GM12865 (cell line): ENCODE measurements at regions not wholly inside any gene's neighbourhood (a gene's known extent, or its start where the extent isn't known, plus 50 kb on each side); places are given as distances from the start of the nearest gene placed in this dataset.

Experiments
- DNase-seq: peaks from one replicate; pipeline ENCODE4 v3.0.0; 2010; ENCODE audit warnings: low read depth
- H3K4me3 ChIP-seq: 2 replicates; pipeline ENCODE4 v1.5.1; 2011; ENCODE audit warnings: mild to moderate bottlenecking, low read depth, low read length, control low read depth
- CTCF ChIP-seq: IDR thresholded peaks from 2 replicates; pipeline ENCODE4 v1.5.1; 2011; ENCODE audit warnings: low read length, control low read depth, low read depth, inconsistent platforms; ENCODE audit not compliant: insufficient read depth; ENCODE audit errors: missing control alignments

DNA sequence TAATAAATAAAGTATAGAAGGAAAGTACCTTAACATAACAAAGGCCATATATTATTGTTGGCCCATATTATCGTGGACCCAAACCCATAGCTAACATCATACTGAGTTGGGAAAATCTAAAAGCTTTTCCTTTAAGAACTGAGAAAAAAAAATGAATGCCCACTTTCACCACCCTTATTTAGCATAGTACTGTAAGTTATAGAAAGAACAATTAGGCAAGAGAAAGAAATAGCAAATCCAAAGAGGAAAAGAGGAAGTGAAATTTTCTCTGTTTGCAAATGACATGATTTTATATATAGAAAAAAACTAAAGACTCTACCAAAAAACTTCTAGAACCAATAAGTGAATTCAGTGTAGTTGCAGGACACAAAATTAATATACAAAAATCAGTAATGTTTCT lies 1854.6 kb downstream of the PCDH7 start:
- no peak for DNase-seq
- H3K4me3 ChIP-seq, result no peak overlapping the region
- TF ChIP-seq CTCF, result no peak

DNA sequence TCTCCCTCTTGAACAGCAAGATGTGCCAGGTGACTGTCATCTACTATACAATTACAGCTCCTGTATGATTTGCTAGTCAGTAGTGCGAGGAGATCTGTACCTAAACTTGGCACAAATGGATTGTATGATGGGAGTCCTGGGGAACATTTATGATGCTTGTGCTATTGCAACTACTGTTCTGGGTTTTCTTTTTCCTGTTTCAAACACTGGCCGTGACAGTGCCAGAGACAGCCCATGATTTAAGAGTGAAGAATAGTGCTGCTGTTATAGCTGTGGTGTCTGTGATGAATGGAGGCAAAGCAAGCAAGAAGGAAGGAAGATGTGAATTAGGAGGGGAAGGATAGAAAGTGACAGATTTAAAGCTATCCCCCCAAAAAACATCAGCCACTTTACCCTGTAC lies 1868.9 kb downstream of the PCDH7 start:
- H3K4me3 ChIP-seq, result no peak overlapping the region
- DNase-seq, result no peak
- TF ChIP-seq CTCF, result no peak

DNA sequence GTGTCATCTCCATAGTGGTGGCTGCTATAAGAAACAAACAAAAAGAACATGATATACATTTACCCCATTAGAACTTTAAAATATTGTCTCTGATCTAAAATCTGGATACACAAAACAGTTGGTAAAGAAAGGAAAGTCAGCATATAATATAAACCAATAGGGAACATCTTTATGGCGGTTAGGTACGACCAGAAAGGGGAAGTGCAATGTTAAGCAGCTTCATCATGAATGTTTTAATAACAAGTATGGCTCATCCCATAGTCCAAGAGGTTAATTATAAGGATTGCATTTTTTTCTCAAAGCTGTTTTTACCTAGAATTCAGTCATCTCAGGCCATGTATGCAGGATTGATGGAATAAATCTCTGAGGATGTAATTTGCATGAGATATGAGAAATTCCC lies 1869.7 kb downstream of the PCDH7 start:
- DNase-seq, result no peak
- no peak overlapping the region for H3K4me3 ChIP-seq
- no peak for TF ChIP-seq CTCF

DNA sequence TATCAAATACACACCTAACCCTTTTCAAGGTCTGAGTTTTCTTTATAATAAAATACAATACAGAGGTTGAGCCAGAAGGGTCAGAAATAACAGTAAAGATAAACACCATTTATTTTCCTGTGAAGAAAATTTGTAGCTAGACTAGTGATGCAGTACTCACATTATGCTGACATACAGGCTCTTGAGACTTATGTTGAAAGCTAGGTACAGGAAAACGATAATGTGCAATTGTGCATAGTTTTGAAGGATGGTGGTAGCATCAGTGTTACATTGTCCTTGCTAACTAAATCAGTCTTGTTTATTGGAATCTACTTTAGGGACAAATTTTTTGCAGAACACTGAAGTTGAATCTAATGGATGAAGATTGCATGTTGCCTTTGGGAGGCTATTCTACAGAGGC lies 1877.2 kb downstream of the PCDH7 start:
- DNase-seq, result no peak
- no peak for TF ChIP-seq CTCF
- H3K4me3 ChIP-seq, result no peak overlapping the region

- no peak for DNase-seq
Measured at GRCh38 chr4:32601848-32602247, 1881.7 kb downstream of the PCDH7 start.

DNA sequence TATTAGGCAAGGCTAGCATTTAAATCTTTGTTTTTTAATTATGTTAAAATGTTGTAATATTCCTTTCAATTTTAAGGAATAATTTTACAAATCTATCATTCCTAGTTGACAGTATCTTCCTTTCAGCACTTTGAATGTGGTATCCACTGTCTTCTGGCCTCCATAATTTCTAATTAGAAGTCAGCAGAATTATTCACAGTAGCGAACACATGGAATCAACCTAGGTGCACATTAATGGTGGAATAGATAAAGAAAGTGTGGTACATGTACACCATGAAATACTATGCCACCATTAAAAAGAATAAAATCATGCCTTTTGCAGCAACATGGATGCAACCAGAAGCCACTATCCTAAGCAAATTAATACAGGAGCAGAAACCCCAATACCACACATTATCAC lies 1887.8 kb downstream of the PCDH7 start:
- DNase-seq, result no peak
- TF ChIP-seq CTCF, result no peak
- H3K4me3 ChIP-seq, result no peak overlapping the region

More at GRCh38 chr4:32601848-32602247, 1881.7 kb downstream of the PCDH7 start:
- TF ChIP-seq CTCF, result no peak
- no peak overlapping the region for H3K4me3 ChIP-seq

DNA sequence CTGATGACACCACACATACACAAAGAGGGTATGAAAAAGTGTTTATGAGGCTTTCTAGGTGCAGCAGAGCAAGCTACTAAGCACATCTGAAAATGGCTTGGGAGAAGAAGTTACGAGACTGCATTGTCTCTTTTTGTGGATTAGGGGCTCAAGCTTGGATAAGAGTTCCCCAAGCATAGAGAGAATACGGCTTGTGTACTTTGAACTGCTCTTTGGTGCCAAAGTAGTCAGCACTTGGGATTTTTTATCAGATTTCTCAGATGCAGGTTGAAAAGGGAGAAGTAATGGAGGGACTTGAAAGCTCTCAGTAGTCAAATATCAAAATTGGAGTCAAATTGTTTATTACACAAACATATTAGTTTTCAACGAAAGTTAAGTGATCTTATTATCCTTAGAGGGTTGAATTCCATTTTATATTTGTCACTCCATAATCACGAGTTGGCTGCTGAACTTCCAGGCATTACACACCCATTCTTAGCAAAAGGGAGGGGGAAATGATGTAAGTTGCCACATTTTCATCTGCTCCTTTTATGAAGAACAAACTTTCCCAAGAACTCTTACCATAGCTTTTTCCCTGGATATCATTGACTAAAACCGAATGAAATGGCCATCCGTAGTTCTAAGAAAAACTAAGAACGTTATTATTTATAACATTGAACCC lies 1904.9 kb downstream of the PCDH7 start:
- no peak for TF ChIP-seq CTCF
- no peak overlapping the region for H3K4me3 ChIP-seq
- DNase-seq, result no peak
